PFSK-1 (cell line): ENCODE measurements at regions not wholly inside any gene's neighbourhood (a gene's known extent, or its start where the extent isn't known, plus 50 kb on each side); places are given as distances from the start of the nearest gene placed in this dataset.

Source experiments
- REST ChIP-seq, 2 experiments: IDR thresholded peaks; 2 replicates each; pipeline versions ENCODE4 v1.6.1 to v1.8.0; 2011 to 2012; ENCODE audit warnings: low read depth in 2 of 2, low read length in 2 of 2, control low read depth in 1 of 2, inconsistent platforms in 1 of 2, mild to moderate bottlenecking in 1 of 2, moderate library complexity in 1 of 2; ENCODE audit not compliant: insufficient read depth in 1 of 2
- TAF1 ChIP-seq: IDR thresholded peaks from 2 replicates; pipeline ENCODE4 v1.6.1; 2012; ENCODE audit warnings: low read length, control low read depth, borderline replicate concordance; ENCODE audit not compliant: insufficient read depth

GRCh38 chr3:4139462-4140140 lies 163.6 kb upstream of the SETMAR start:
- TF ChIP-seq TAF1 (no peak), REST (IDR thresholded peaks at IDR 0.05; ENCODE audit: insufficient read depth in 1 of 2, low read depth in 2 of 2, low read length in 2 of 2) (no peak)
